Liver (tissue), 3 donors: ENCODE measurements at regions not wholly inside any gene's neighbourhood (a gene's known extent, or its start where the extent isn't known, plus 50 kb on each side); places are given as distances from the start of the nearest gene placed in this dataset.

Source experiments
- ATF3 ChIP-seq: IDR thresholded peaks from 2 replicates; pipeline ENCODE4 v1.6.1; 2016; ENCODE audit warnings: antibody characterized with exemption
- CTCF ChIP-seq: fragments of 150-350 bp; IDR thresholded peaks from 2 replicates; pipeline ENCODE4 v1.5.1; 2017; ENCODE audit warnings: improper control_type of control experiment, low read depth, low read length; ENCODE audit not compliant: missing input control
- TAF1 ChIP-seq: conservative IDR thresholded peaks from 2 replicates; pipeline ENCODE4 v1.6.1; 2016; ENCODE audit warnings: antibody characterized with exemption, mild to moderate bottlenecking
- donor health status: healthy.
- donor health status: healthy.

- TF ChIP-seq CTCF: no peak
- no peak for TF ChIP-seq ATF3
- no peak for TF ChIP-seq TAF1
Observed at GRCh38 chr12:92482599-92482998, 220.2 kb upstream of the PLEKHG7 start.
